Activated naive CD8-positive, alpha-beta T cell (primary cell): ENCODE measurements at regions not wholly inside any gene's neighbourhood (a gene's known extent, or its start where the extent isn't known, plus 50 kb on each side); places are given as distances from the start of the nearest gene placed in this dataset.
"Not testable (repeated sequence)": the region's sequence is repeated elsewhere in the genome, so short reads cannot be mapped to it uniquely, and the experiment has no call there.

Source experiments
- H3K27ac Mint-ChIP-seq: one replicate; pipeline ENCODE4 v1.8.0; 2021; ENCODE audit warnings: mixed read lengths
- H3K27me3 Mint-ChIP-seq: one replicate; pipeline ENCODE4 v1.8.0; 2021; ENCODE audit warnings: mixed read lengths
- H3K36me3 Mint-ChIP-seq: one replicate; pipeline ENCODE4 v1.8.0; 2021; ENCODE audit warnings: mixed read lengths
- H3K4me1 Mint-ChIP-seq: one replicate; pipeline ENCODE4 v1.8.0; 2021; ENCODE audit warnings: low read depth, mixed read lengths
- H3K4me3 Mint-ChIP-seq: one replicate; pipeline ENCODE4 v1.8.0; 2021; ENCODE audit warnings: mild to moderate bottlenecking, mixed read lengths
- H3K9me3 Mint-ChIP-seq: one replicate; pipeline ENCODE4 v1.8.0; 2021; ENCODE audit warnings: low read depth, mixed read lengths

GRCh38 chr15:69606144-69606543, 153.5 kb downstream of the RPLP1 start:
- no peak overlapping the region for H3K4me3 Mint-ChIP-seq
- peaks cover 2% of the 10 kb centered on the region for H3K36me3 Mint-ChIP-seq
- H3K4me1 Mint-ChIP-seq = peaks cover 3% of the 10 kb centered on the region
- H3K27ac Mint-ChIP-seq = no peak overlapping the region
- H3K9me3 Mint-ChIP-seq = no peaks in the 10 kb centered on the region
- no peaks in the 10 kb centered on the region for H3K27me3 Mint-ChIP-seq

- Mint-ChIP-seq H3K36me3 (peaks cover 3% of the 10 kb centered on the region), H3K4me1 (peaks cover 3% of the 10 kb centered on the region), H3K27ac (no peak overlapping the region), H3K27me3 (no peaks in the 10 kb centered on the region), H3K4me3 (no peak overlapping the region), H3K9me3 (no peaks in the 10 kb centered on the region)
Measured at GRCh38 chr15:69606921-69607500, 154.4 kb downstream of the RPLP1 start.

GRCh38 chr15:69608661-69609060, 156.0 kb downstream of the RPLP1 start:
- peaks cover 3% of the 10 kb centered on the region for H3K36me3 Mint-ChIP-seq
- no peak overlapping the region for H3K4me3 Mint-ChIP-seq
- peaks cover 3% of the 10 kb centered on the region for H3K4me1 Mint-ChIP-seq
- H3K27me3 Mint-ChIP-seq = no peaks in the 10 kb centered on the region
- no peaks in the 10 kb centered on the region for H3K9me3 Mint-ChIP-seq
- no peak overlapping the region for H3K27ac Mint-ChIP-seq

GRCh38 chr15:69609176-69609575, 156.6 kb downstream of the RPLP1 start:
- H3K27ac Mint-ChIP-seq = no peak overlapping the region
- no peaks in the 10 kb centered on the region for H3K9me3 Mint-ChIP-seq
- H3K27me3 Mint-ChIP-seq = no peaks in the 10 kb centered on the region
- peaks cover 3% of the 10 kb centered on the region for H3K36me3 Mint-ChIP-seq
- H3K4me1 Mint-ChIP-seq = peaks cover 3% of the 10 kb centered on the region
- H3K4me3 Mint-ChIP-seq = no peak overlapping the region

- Mint-ChIP-seq H3K9me3 (no peaks in the 10 kb centered on the region), H3K36me3 (peaks cover 3% of the 10 kb centered on the region), H3K27ac (no peak overlapping the region), H3K4me3 (no peak overlapping the region), H3K27me3 (no peaks in the 10 kb centered on the region), H3K4me1 (peaks cover 3% of the 10 kb centered on the region)
Measured at GRCh38 chr15:69609776-69610175, 157.2 kb downstream of the RPLP1 start.

- Mint-ChIP-seq H3K9me3 (no peaks in the 10 kb centered on the region), H3K27me3 (no peaks in the 10 kb centered on the region), H3K36me3 (peaks cover 3% of the 10 kb centered on the region), H3K27ac (peak overlapping the region; percentile 23), H3K4me3 (no peak overlapping the region), H3K4me1 (peaks cover 3% of the 10 kb centered on the region)
Measured at GRCh38 chr15:69610277-69610676, 157.7 kb downstream of the RPLP1 start.

GRCh38 chr15:69610858-69611257, 158.2 kb downstream of the RPLP1 start:
- Mint-ChIP-seq H3K36me3 (peaks cover 3% of the 10 kb centered on the region), H3K4me3 (no peak overlapping the region), H3K4me1 (peaks cover 3% of the 10 kb centered on the region), H3K27ac (no peak overlapping the region), H3K27me3 (no peaks in the 10 kb centered on the region), H3K9me3 (no peaks in the 10 kb centered on the region)

GRCh38 chr15:69612112-69612511, 159.5 kb downstream of the RPLP1 start:
- H3K9me3 Mint-ChIP-seq = no peaks in the 10 kb centered on the region
- peaks cover 3% of the 10 kb centered on the region for H3K4me1 Mint-ChIP-seq
- no peaks in the 10 kb centered on the region for H3K27me3 Mint-ChIP-seq
- H3K4me3 Mint-ChIP-seq = no peak overlapping the region
- no peak overlapping the region for H3K27ac Mint-ChIP-seq
- peaks cover 3% of the 10 kb centered on the region for H3K36me3 Mint-ChIP-seq

- H3K4me1 Mint-ChIP-seq = peaks cover 3% of the 10 kb centered on the region
- H3K9me3 Mint-ChIP-seq = no peaks in the 10 kb centered on the region
- H3K27ac Mint-ChIP-seq = no peak overlapping the region
- no peaks in the 10 kb centered on the region for H3K27me3 Mint-ChIP-seq
- H3K4me3 Mint-ChIP-seq = no peak overlapping the region
- peaks cover 3% of the 10 kb centered on the region for H3K36me3 Mint-ChIP-seq
Measured at GRCh38 chr15:69613182-69613581, 160.6 kb downstream of the RPLP1 start.

- H3K27ac Mint-ChIP-seq = no peak overlapping the region
- peaks cover 3% of the 10 kb centered on the region for H3K36me3 Mint-ChIP-seq
- H3K9me3 Mint-ChIP-seq = no peaks in the 10 kb centered on the region
- no peaks in the 10 kb centered on the region for H3K27me3 Mint-ChIP-seq
- H3K4me1 Mint-ChIP-seq = peaks cover 3% of the 10 kb centered on the region
- no peak overlapping the region for H3K4me3 Mint-ChIP-seq
Measured at GRCh38 chr15:69613988-69614387, 161.4 kb downstream of the RPLP1 start.

GRCh38 chr15:69615736-69616135, 163.1 kb downstream of the RPLP1 start:
- Mint-ChIP-seq H3K4me3 (no peak overlapping the region), H3K27me3 (no peaks in the 10 kb centered on the region), H3K27ac (no peak overlapping the region), H3K36me3 (peaks cover 3% of the 10 kb centered on the region), H3K4me1 (no peaks in the 10 kb centered on the region), H3K9me3 (no peaks in the 10 kb centered on the region)

- no peak overlapping the region for H3K4me3 Mint-ChIP-seq
- H3K36me3 Mint-ChIP-seq = no peaks in the 10 kb centered on the region
- no peaks in the 10 kb centered on the region for H3K27me3 Mint-ChIP-seq
- H3K4me1 Mint-ChIP-seq = no peaks in the 10 kb centered on the region
- H3K9me3 Mint-ChIP-seq = no peaks in the 10 kb centered on the region
- no peak overlapping the region for H3K27ac Mint-ChIP-seq
Measured at GRCh38 chr15:69616558-69616957, 163.9 kb downstream of the RPLP1 start.

- H3K36me3 Mint-ChIP-seq, H3K27ac Mint-ChIP-seq, H3K27me3 Mint-ChIP-seq, H3K9me3 Mint-ChIP-seq, H3K4me1 Mint-ChIP-seq, H3K4me3 Mint-ChIP-seq: not testable (repeated sequence)
Measured at GRCh38 chr15:69617144-69617543, 164.5 kb downstream of the RPLP1 start.

GRCh38 chr15:69623392-69624154, 171.0 kb downstream of the RPLP1 start:
- no peak overlapping the region for H3K4me3 Mint-ChIP-seq
- H3K4me1 Mint-ChIP-seq = peaks cover 3% of the 10 kb centered on the region
- H3K27ac Mint-ChIP-seq = no peak overlapping the region
- peaks cover 6% of the 10 kb centered on the region for H3K27me3 Mint-ChIP-seq
- no peaks in the 10 kb centered on the region for H3K36me3 Mint-ChIP-seq
- no peaks in the 10 kb centered on the region for H3K9me3 Mint-ChIP-seq

- peaks cover 3% of the 10 kb centered on the region for H3K4me1 Mint-ChIP-seq
- H3K27me3 Mint-ChIP-seq = peaks cover 6% of the 10 kb centered on the region
- no peak overlapping the region for H3K27ac Mint-ChIP-seq
- no peaks in the 10 kb centered on the region for H3K36me3 Mint-ChIP-seq
- H3K9me3 Mint-ChIP-seq = no peaks in the 10 kb centered on the region
- no peak overlapping the region for H3K4me3 Mint-ChIP-seq
Measured at GRCh38 chr15:69624155-69624520, 171.5 kb downstream of the RPLP1 start.

- peaks cover 4% of the 10 kb centered on the region for H3K4me1 Mint-ChIP-seq
- peak overlapping the region; percentile 32 for H3K4me3 Mint-ChIP-seq
- no peaks in the 10 kb centered on the region for H3K36me3 Mint-ChIP-seq
- no peak overlapping the region for H3K27ac Mint-ChIP-seq
- H3K27me3 Mint-ChIP-seq = peaks cover 6% of the 10 kb centered on the region
- no peaks in the 10 kb centered on the region for H3K9me3 Mint-ChIP-seq
Measured at GRCh38 chr15:69624816-69625215, 172.2 kb downstream of the RPLP1 start.
